IMR-90 (cell line): ENCODE measurements at regions not wholly inside any gene's neighbourhood (a gene's known extent, or its start where the extent isn't known, plus 50 kb on each side); places are given as distances from the start of the nearest gene placed in this dataset.

Experiments used
- BHLHE40 ChIP-seq: fragments of 150-350 bp; IDR thresholded peaks from 2 replicates; pipeline ENCODE4 v1.6.1; 2016; ENCODE audit warnings: mild to moderate bottlenecking, low read depth, low read length
- CTCF ChIP-seq: conservative IDR thresholded peaks from 2 replicates; pipeline ENCODE4 v1.5.1; 2012; ENCODE audit warnings: mild to moderate bottlenecking, low read depth, low read length, improper control_type of control experiment
- FOS ChIP-seq: fragments of 150-350 bp; IDR thresholded peaks from 2 replicates; pipeline ENCODE4 v1.6.1; 2016; ENCODE audit warnings: low read depth, low read length
- MAFK ChIP-seq: IDR thresholded peaks from 2 replicates; pipeline ENCODE4 v1.6.1; 2012; ENCODE audit warnings: low read depth, low read length, improper control_type of control experiment
- MAZ ChIP-seq: IDR thresholded peaks from 2 replicates; pipeline ENCODE4 v1.6.1; 2012; ENCODE audit warnings: low read depth, mild to moderate bottlenecking, low read length, improper control_type of control experiment, moderate library complexity, borderline replicate concordance
- MXI1 ChIP-seq: IDR thresholded peaks from 2 replicates; pipeline ENCODE4 v1.6.1; 2012; ENCODE audit warnings: low read depth, mild to moderate bottlenecking, low read length, moderate library complexity, borderline replicate concordance
- POLR2A ChIP-seq: IDR thresholded peaks from 2 replicates; pipeline ENCODE4 v1.6.1; 2012; ENCODE audit warnings: mild to moderate bottlenecking, low read depth, low read length
- RAD21 ChIP-seq: IDR thresholded peaks from 2 replicates; pipeline ENCODE4 v1.6.1; 2012; ENCODE audit warnings: low read length, improper control_type of control experiment
- RCOR1 ChIP-seq: IDR thresholded peaks from 2 replicates; pipeline ENCODE4 v1.6.1; 2012; ENCODE audit warnings: mild to moderate bottlenecking, low read length, improper control_type of control experiment; ENCODE audit not compliant: insufficient replicate concordance
- RFX5 ChIP-seq: IDR thresholded peaks from 2 replicates; pipeline ENCODE4 v1.8.0; 2012; ENCODE audit warnings: low read depth, mild to moderate bottlenecking, low read length, moderate library complexity
- USF2 ChIP-seq: fragments of 150-350 bp; IDR thresholded peaks from 2 replicates; pipeline ENCODE4 v1.6.1; 2017; ENCODE audit warnings: mild to moderate bottlenecking, antibody characterized with exemption, low read length, low read depth

GRCh38 chr3:157961665-157962064, 144.6 kb downstream of the SHOX2 start:
- TF ChIP-seq POLR2A, result no peak
- no peak for TF ChIP-seq CTCF
- no peak for TF ChIP-seq MAFK
- TF ChIP-seq RAD21, result no peak
- TF ChIP-seq RCOR1, result no peak
- TF ChIP-seq MXI1, result no peak
- TF ChIP-seq BHLHE40, result no peak
- no peak for TF ChIP-seq RFX5
- TF ChIP-seq FOS, result no peak
- no peak for TF ChIP-seq USF2
- no peak for TF ChIP-seq MAZ
